ENCODE measurements at regions not wholly inside any gene's neighbourhood (a gene's known extent, or its start where the extent isn't known, plus 50 kb on each side); places are given as distances from the start of the nearest gene placed in this dataset.

GRCh38 chrX:40325161-40325560 lies 227.4 kb upstream of the BCOR start:
- Mint-ChIP-seq H3K27ac (no peak overlapping the region), H3K27me3 (no peaks in the 10 kb centered on the region), H3K4me3 (no peak overlapping the region), H3K4me1 (peaks cover 2% of the 10 kb centered on the region), H3K36me3 (ENCODE audit: low read depth) (no peaks in the 10 kb centered on the region), H3K9me3 (peaks cover 11% of the 10 kb centered on the region)
- DNase-seq (no peak), ATAC-seq (no peak)

DNA sequence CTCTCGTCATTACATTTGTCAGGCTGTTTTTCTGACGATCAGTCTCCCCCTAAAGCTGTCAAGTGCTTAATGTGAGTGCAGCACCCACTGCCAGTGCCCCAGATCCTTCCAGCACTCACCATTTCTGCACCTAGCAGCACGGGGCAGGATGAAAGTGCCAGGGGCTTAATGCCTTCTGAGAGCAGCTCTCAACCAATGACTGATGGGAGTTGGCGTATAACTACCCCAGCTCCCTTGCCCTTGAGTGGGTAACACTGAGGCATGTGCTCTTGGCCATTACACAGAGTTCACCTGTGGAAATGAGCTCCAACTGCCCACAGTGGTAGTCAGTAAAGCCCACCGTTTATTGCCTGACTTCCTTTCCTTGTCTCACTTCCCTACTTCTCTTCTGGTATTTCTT lies 226.2 kb upstream of the BCOR start:
- Mint-ChIP-seq H3K36me3 (ENCODE audit: low read depth) (no peaks in the 10 kb centered on the region), H3K4me1 (peaks cover 2% of the 10 kb centered on the region), H3K4me3 (no peak overlapping the region), H3K27ac (no peak overlapping the region), H3K9me3 (peaks cover 14% of the 10 kb centered on the region), H3K27me3 (no peaks in the 10 kb centered on the region)
- no peak for ATAC-seq
- no peak for DNase-seq

- Mint-ChIP-seq H3K27me3 (no peaks in the 10 kb centered on the region), H3K27ac (no peak overlapping the region), H3K4me1 (peaks cover 2% of the 10 kb centered on the region), H3K36me3 (ENCODE audit: low read depth) (peaks cover 7% of the 10 kb centered on the region), H3K4me3 (no peak overlapping the region), H3K9me3 (peaks cover 23% of the 10 kb centered on the region)
- DNase-seq, result no peak
- ATAC-seq, result no peak
Observed at GRCh38 chrX:40320819-40321218, 223.1 kb upstream of the BCOR start.

- H3K9me3 Mint-ChIP-seq, result peaks cover 24% of the 10 kb centered on the region
- no peak overlapping the region for H3K27ac Mint-ChIP-seq
- peaks cover 2% of the 10 kb centered on the region for H3K4me1 Mint-ChIP-seq
- H3K36me3 Mint-ChIP-seq (ENCODE audit: low read depth), result peaks cover 8% of the 10 kb centered on the region
- H3K4me3 Mint-ChIP-seq, result no peak overlapping the region
- DNase-seq (no peak), ATAC-seq (no peak)
- no peaks in the 10 kb centered on the region for H3K27me3 Mint-ChIP-seq
Observed at GRCh38 chrX:40318801-40319200, 221.0 kb upstream of the BCOR start.

- DNase-seq (no peak), ATAC-seq (no peak)
- no peak overlapping the region for H3K4me3 Mint-ChIP-seq
- no peak overlapping the region for H3K27ac Mint-ChIP-seq
- peaks cover 8% of the 10 kb centered on the region for H3K36me3 Mint-ChIP-seq (ENCODE audit: low read depth)
- H3K9me3 Mint-ChIP-seq, result peaks cover 24% of the 10 kb centered on the region
- H3K27me3 Mint-ChIP-seq, result no peaks in the 10 kb centered on the region
- peaks cover 2% of the 10 kb centered on the region for H3K4me1 Mint-ChIP-seq
Observed at GRCh38 chrX:40318076-40318475, 220.3 kb upstream of the BCOR start.

GRCh38 chrX:40316502-40316901 lies 218.7 kb upstream of the BCOR start:
- peaks cover 8% of the 10 kb centered on the region for H3K36me3 Mint-ChIP-seq (ENCODE audit: low read depth)
- no peak for ATAC-seq
- no peak overlapping the region for H3K27ac Mint-ChIP-seq

DNA sequence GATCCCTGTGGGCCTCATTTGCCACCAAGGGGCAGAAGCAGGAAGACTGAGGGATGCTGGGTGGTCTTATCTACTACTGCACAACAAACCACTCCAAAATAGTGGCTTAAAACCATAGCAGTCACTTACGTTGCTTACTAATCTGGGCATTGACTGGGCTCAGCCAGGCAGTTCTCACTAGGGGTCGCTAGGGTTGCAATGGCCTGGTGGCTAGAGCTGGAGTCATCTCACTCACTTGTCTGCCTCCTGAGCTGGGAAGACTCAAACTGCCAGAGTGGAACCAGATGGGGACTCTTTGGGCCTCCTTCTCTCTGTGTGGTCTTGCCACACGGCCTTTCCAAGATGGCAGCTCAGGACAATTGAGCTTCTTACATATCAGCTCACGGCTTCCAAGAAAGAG lies 216.3 kb upstream of the BCOR start:
- Mint-ChIP-seq H3K27ac (no peak overlapping the region), H3K9me3 (peaks cover 10% of the 10 kb centered on the region), H3K36me3 (ENCODE audit: low read depth) (peaks cover 8% of the 10 kb centered on the region), H3K27me3 (no peaks in the 10 kb centered on the region), H3K4me3 (no peak overlapping the region), H3K4me1 (no peaks in the 10 kb centered on the region)
- no peak for DNase-seq
- ATAC-seq, result no peak

More at GRCh38 chrX:40316502-40316901, 218.7 kb upstream of the BCOR start:
- Mint-ChIP-seq H3K4me1 (peaks cover 2% of the 10 kb centered on the region), H3K27me3 (no peaks in the 10 kb centered on the region), H3K9me3 (peaks cover 24% of the 10 kb centered on the region), H3K4me3 (no peak overlapping the region)
- no peak for DNase-seq

DNA sequence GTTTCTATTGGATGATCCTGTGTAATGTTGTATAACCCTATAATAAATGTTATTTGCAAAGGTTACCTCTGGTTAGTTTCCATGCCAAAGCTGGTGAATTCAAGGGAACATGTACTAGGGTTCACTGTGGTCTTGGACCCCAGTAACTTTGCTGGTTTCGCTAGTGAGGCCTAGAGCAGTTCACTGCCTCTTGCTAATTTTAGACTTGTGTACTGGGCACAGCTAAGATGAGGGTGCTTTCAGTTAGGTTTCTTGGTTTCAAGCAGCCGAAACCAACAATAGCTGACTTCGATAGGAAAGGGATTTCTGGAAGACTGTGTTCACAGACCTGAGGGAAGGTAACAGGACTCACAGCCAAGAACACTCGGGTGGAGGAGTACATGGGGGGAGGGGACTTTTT lies 215.5 kb upstream of the BCOR start:
- DNase-seq (no peak), ATAC-seq (no peak)
- Mint-ChIP-seq H3K4me3 (no peak overlapping the region), H3K36me3 (ENCODE audit: low read depth) (peaks cover 8% of the 10 kb centered on the region), H3K27ac (no peak overlapping the region), H3K4me1 (no peaks in the 10 kb centered on the region), H3K9me3 (peaks cover 10% of the 10 kb centered on the region), H3K27me3 (no peaks in the 10 kb centered on the region)

DNA sequence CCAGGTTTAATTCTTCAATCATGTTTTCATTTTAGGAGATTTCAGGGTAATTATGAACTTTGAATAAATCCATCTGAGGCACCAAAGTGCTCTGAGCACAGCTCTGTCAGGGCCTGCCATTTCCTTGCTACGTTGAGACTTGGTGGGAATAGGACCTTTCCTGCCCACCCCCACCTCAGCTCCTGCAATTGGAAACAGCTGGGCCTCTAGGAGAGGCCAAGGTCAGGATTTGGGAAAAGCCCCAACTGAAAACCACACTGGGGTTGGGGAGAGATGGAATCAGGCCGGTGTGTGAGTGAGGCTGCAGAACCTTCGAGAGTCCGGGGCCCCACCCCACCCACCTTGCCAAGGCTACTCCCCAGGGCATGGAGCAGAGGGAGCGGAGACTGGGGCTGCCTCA lies 212.7 kb upstream of the BCOR start:
- Mint-ChIP-seq H3K36me3 (ENCODE audit: low read depth) (no peaks in the 10 kb centered on the region), H3K27ac (no peak overlapping the region), H3K9me3 (no peaks in the 10 kb centered on the region), H3K27me3 (no peaks in the 10 kb centered on the region), H3K4me1 (no peaks in the 10 kb centered on the region), H3K4me3 (no peak overlapping the region)
- ATAC-seq (no peak), DNase-seq (no peak)

DNA sequence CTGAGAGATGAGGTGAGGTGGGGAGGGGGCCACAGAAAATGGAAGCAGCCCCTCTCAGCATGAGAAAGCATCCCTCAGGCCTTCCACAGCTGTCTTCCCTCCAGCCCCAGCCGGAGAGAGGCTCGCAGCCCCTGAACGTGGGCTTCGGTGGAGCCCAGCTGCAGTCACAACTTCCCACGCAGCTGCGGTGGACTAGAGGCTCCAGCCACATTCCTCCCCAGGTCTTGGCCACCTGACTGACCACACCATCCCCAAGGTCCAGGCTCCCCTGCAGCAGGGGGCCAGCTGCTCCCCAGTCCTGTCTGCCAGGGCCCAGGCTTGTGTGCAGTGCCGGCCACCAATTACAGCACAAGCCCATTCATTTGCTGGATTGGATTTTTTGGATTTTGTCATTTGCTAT lies 212.3 kb upstream of the BCOR start:
- ATAC-seq, result no peak
- no peak overlapping the region for H3K27ac Mint-ChIP-seq
- H3K4me3 Mint-ChIP-seq, result no peak overlapping the region
- H3K36me3 Mint-ChIP-seq (ENCODE audit: low read depth), result no peaks in the 10 kb centered on the region
- DNase-seq, result no peak
- no peaks in the 10 kb centered on the region for H3K9me3 Mint-ChIP-seq
- H3K4me1 Mint-ChIP-seq, result no peaks in the 10 kb centered on the region
- H3K27me3 Mint-ChIP-seq, result no peaks in the 10 kb centered on the region

DNA sequence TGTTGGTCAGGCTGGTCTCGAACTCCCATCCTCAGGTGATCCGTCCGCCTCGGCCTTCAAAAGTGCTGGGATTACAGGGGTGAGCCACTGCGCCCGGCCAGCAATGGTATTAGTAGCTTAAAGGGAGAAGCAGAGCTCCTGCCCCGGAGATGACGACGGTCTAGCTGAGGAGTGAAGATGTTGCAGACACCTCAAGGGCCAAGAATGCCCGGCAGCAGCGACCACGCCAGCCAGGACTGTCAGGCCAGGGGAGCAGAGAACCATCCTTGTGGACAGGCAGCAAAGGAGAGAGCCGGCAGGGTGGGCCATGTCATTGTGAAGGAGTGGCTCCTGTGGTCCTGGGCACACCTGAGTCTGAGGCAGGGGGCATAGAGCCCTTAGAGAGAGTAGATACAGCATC lies 210.1 kb upstream of the BCOR start:
- DNase-seq (no peak), ATAC-seq (no peak)
- peaks cover 9% of the 10 kb centered on the region for H3K4me1 Mint-ChIP-seq
- no peaks in the 10 kb centered on the region for H3K27me3 Mint-ChIP-seq
- H3K4me3 Mint-ChIP-seq, result no peak overlapping the region
- no peak overlapping the region for H3K27ac Mint-ChIP-seq
- no peaks in the 10 kb centered on the region for H3K36me3 Mint-ChIP-seq (ENCODE audit: low read depth)
- H3K9me3 Mint-ChIP-seq, result no peaks in the 10 kb centered on the region

DNA sequence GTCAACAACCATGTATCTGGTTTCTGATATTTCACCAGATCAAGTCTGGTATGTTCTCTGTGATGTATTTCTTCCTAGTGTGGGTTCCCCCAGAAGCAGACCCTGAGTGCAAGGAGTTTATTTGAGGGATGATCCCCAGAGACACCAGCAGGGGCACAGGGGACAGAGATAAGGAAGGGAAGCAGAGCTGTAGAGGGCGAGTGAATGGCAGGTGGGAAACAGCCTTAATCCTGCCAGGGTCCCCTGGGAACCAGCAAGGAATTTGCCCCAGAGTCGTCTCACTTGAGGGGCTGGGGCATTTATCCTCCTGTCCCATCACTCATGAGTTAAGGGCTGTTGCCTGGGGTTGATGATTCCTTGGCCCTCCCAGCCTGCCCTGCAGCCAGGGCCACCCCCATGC lies 206.4 kb upstream of the BCOR start:
- DNase-seq, result no peak
- H3K36me3 Mint-ChIP-seq (ENCODE audit: low read depth), result no peaks in the 10 kb centered on the region
- no peak for ATAC-seq
- no peak overlapping the region for H3K27ac Mint-ChIP-seq
- H3K4me1 Mint-ChIP-seq, result peaks cover 20% of the 10 kb centered on the region
- no peak overlapping the region for H3K4me3 Mint-ChIP-seq
- no peaks in the 10 kb centered on the region for H3K9me3 Mint-ChIP-seq
- H3K27me3 Mint-ChIP-seq, result no peaks in the 10 kb centered on the region

- Mint-ChIP-seq H3K27me3 (no peaks in the 10 kb centered on the region), H3K36me3 (ENCODE audit: low read depth) (no peaks in the 10 kb centered on the region), H3K9me3 (no peaks in the 10 kb centered on the region), H3K4me3 (no peak overlapping the region), H3K4me1 (peaks cover 20% of the 10 kb centered on the region), H3K27ac (no peak overlapping the region)
- peak; percentile 37 for ATAC-seq
- DNase-seq, result no peak
Observed at GRCh38 chrX:40303256-40304077, 205.7 kb upstream of the BCOR start.

DNA sequence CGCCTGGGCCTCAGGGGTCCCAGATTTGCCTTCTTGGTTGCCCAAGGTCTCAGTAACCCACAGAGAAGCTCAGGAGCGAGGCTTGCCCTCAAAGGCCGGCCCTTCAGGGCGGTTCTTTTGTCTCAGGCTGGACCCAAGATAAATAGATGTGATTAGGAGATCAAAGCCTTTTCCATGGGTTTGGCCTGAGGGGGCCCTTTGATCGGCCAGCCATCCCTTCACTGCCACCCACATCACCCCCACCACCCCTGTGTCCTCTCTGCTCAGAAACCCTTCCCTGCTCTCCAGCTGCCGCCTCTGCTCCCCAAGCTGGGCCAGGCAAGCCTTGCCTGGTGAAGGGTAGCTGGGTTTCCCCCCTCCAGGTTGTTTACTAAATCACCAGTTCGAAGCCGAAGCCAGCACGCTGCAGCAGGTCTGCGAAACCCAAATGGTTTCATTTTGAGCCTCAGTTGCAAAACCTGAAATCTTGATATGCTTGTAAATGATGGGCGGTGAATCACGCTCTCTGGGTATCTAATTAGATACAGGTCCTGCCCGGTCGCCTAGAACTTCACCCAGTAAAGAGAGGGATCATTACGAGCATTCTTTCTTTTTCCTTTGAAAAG lies 202.6 kb upstream of the BCOR start:
- H3K4me1 Mint-ChIP-seq, result peaks cover 20% of the 10 kb centered on the region
- ATAC-seq (peak; percentile 55), DNase-seq (no peak)
- H3K4me3 Mint-ChIP-seq, result no peak overlapping the region
- no peaks in the 10 kb centered on the region for H3K27me3 Mint-ChIP-seq
- no peaks in the 10 kb centered on the region for H3K9me3 Mint-ChIP-seq
- H3K27ac Mint-ChIP-seq, result no peak overlapping the region
- H3K36me3 Mint-ChIP-seq (ENCODE audit: low read depth), result no peaks in the 10 kb centered on the region

- Mint-ChIP-seq H3K27me3 (no peaks in the 10 kb centered on the region), H3K27ac (no peak overlapping the region), H3K4me3 (no peak overlapping the region), H3K4me1 (peaks cover 20% of the 10 kb centered on the region), H3K36me3 (ENCODE audit: low read depth) (no peaks in the 10 kb centered on the region), H3K9me3 (no peaks in the 10 kb centered on the region)
- DNase-seq (no peak), ATAC-seq (peak; percentile 22)
Observed at GRCh38 chrX:40299641-40300046, 201.9 kb upstream of the BCOR start.

All from activated naive CD8-positive, alpha-beta T cell treated with anti-CD3 and anti-CD28 coated beads, Interleukin-2, amount 50 U/mL, for 24 hours (primary cell).